ENCODE measurements at regions not wholly inside any gene's neighbourhood (a gene's known extent, or its start where the extent isn't known, plus 50 kb on each side); places are given as distances from the start of the nearest gene placed in this dataset.
A peak's percentile ranks its signal among the peaks of the same experiment; 100 is the strongest.

DNA sequence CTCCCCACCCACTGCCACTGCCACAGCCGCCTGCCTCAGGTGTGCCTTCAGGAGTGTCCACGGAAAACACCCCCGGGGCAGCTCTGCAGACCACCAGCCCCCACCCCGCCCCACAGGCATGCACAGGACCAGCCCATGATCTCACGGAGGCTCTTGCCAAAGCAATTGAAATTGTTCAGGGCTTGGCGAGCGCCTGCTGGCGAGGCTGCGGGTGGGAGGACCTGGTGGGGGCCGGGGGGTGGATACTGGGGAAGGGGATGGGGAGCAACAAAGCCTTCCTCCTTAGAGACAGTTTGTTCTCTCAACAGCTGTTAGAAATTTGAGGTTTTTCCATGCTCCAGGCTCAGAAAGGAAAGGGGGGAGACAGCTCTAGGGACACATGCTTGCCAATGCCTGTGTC lies 274.7 kb downstream of the MN1 start:
- no peak for DNase-seq

DNA sequence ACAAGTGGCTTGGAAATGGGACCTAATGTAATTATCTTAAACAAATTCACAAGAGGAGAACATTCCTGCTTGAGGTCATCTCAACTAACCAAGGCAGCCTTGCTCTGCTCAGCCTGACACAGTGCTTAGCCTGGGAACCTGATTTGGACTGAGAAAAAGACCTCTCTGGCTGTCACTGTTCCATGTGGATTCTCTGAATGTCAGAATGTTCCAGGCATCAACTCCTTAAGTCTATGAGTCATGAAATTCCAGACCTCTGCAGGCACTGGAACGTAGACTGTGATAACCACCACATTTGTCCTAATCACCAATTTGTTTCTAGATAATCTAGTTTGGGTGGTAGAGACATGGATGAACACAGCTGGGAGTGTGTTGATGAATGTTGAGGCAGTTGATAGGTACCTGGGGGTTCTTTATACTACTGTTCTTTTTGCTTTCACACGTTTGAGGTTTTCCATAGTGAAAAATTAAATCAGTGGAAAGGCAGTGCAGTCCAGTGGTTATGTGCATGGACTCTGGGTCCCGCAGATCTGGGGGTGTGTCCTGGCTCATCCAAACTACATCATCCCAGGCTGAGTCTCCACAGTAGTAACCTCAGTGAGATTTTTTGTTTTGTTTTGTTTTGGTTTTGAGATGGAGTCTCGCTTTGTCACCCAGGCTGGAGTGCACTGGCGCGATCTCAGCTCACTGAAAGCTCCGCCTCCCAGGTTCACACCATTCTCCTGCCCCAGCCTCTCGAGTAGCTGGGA lies 269.6 kb downstream of the MN1 start:
- DNase-seq, result no peak

DNA sequence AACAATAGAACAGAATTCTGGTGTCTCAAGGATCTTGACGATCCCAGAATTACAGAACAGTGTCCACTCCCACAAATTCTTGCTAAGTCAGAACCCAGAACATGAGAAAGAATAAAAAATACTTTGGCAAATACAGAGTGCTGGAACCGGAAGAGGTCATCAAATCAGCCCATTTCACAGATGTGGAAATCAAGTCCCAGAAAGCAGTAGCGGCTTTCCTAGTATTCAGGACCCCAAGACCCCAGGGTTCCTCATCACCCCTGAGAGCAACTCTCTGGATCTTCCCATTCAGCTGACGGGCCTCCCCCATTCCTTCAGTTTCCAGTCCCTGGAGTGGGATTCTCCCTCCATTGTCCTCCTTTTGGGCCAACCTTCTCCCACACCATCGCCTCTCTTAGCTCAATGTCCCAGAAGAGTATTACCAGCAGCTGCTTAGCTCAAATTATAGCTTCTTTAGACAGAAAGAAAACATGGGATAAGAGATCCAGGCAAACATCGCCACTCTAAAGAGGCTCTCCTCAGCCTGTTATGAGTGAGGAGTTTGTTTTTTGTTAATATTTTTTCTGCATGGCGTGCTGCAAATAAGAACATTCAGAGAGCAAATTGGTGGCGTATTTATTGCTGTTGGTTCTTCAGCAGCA lies 268.3 kb downstream of the MN1 start:
- no peak for DNase-seq

GRCh38 chr22:27534720-27535125 lies 266.8 kb downstream of the MN1 start:
- DNase-seq, result no peak

GRCh38 chr22:27535452-27535851 lies 266.1 kb downstream of the MN1 start:
- no peak for DNase-seq

DNA sequence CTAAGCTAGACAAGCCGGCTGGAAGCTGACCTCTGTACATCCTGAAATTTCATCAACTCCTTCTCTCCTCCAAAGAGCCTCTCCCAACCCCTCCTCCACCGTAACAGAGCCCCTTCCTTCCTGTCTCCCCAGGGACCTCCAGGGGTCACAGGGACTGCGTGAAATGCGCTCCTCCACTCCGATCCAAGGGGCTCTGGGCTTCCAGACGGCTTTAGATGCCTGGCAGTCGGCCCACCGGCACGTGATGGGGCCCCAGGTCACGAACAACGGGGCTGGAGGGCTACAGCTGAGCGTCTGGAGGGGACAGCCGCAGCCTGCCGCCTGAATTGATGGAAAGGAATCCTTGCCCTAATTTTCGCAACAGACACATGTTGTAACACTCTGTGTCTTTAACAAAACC lies 264.1 kb downstream of the MN1 start:
- DNase-seq, result no peak

- DNase-seq, result no peak
Observed at GRCh38 chr22:27538666-27539065, 262.9 kb downstream of the MN1 start.

- no peak for DNase-seq
Observed at GRCh38 chr22:27540247-27540646, 261.3 kb downstream of the MN1 start.

DNA sequence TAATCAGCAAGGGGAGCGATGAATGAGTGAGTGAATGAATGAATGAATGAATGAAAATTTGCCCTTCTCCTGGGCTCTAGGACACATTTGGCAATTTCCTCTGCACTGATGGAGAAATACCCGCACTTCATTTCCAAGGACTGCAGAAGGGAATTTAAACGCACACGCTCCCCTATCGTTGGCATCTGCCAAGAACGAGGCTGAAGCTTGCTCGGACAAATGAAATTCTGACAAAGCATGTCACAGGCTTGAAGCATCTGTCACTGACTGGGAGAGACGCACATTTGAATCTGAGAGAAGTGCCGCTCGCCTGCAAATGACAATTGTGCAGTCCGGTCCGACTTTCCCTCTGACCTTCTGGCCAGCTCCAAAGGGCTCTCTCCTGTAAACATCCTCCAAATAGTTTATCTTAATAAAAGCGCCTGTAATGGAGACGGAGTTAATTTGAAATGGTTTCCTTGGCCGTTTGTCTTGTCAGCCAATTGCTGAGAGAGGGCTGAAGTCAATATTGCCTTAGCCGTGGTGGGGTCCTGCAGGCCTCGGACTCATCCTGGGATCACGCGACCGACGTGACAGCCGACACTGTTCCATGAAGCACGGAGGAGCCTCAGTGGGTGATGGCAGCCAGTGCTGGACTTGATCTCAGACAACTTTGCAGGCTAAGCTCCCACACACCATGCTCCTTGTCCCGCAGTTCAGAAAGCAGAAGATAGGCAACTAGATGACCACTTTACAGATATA lies 260.7 kb downstream of the MN1 start:
- DNase-seq, result no peak

DNA sequence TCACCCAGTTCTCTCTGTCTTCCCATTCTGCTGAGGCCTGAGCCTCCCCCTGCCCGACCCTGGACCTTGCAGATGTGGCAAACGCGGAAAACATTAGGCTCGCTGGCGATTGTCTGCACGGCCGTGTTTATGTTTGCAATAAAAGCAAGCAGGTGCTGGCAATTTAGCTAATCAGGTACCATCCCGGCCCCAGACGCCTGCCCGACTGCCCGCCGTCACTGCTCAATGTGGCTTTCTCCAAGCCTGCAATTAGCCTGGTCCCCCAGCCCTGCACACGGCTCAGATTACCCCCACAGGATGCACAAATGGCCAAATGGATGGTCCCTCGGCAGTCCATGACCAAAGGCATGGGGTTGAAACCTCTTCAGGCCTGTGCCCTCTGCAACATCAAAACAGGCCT lies 259.7 kb downstream of the MN1 start:
- DNase-seq, result peak; percentile 77

DNA sequence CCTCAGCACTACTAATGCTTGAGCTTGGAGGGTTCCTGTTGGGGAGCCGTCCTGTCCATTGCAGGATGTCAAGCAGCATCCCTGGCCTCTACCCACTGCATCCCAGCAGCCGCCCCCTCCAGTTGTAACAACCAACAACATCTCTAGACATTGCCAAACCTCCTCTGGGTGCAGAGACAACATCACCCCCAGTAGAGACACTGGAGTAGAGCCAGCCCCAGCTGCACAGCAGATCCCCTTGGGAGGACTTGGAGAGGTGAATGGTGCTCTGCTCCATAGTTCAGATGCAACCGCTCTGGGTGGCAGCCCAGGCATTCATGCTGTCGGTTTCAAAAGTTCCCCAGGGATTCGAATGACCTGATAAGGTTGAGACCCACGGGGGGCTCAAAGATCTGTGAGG lies 259.0 kb downstream of the MN1 start:
- DNase-seq, result peak; percentile 6

DNA sequence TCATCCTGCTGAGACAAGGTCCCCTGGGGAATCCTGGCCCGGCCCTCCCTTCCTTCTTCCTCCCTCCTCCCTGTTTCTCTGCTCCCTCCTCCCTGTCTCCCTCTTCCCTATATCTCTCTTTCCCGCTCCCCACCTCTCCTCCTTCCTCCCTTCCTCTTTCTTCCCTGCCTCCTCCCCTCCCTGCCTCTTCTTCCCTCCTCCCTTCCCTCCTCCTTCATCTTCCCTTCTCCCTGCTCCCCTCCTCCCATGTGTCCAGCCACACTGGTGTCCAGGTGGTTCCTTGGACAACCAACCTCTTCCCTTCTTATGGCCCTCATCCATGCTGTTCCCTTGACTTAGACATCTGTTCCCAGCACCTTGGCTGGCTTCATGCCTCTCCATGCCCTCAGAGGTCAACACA lies 258.1 kb downstream of the MN1 start:
- no peak for DNase-seq

DNA sequence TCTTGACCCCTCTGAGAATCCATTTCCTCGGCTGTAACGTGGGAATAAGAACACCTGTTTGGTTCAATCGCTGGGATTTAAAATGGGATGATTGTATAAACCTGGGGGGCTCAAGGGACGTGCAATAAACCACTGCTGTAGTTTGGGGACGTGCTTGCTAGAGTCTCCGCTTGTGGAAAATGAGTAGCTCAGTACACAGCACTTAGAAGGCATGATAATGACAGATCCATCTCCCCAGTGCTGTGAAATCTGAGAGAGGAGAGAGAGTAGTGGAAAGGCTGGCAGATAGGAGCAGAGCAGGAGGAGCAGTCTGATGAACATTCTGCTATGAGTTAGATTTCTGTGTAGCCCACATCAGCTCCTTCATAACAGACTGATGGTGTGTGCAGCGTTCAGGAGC lies 256.5 kb downstream of the MN1 start:
- DNase-seq, result no peak

DNA sequence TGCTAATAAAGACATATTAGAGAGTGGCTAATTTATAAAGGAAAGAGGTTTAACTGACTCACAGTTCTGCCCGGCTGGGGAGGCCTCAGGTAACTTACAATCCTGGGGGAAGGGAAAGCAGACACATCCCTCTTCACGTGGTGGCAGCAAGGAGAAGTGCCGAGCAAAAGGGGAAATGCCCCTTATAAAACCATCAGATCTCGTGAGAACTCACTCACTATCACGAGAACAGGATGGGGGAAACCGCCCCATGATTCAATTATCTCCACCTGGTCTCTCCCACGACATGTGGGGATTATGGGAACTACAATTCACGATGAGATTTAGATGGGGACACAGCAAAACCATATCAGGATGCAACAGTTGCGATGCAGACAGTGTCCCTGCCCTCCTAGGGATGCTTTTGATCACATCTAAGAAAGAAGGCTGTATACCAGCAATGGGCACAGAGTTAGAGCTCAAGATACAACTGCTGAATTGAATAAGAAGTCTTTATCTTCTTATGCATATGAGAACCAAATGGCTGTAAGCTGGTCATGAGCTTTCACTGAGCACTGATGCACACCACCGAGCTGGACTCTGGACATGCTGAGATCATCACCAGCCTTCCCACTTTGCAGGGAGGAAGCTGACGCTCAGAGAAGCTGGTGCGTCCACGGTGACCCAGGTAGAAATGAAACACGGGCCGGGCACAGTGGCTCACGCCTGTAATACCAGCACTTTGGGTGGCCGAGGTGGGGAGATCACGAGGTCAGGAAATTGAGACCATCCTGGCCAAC lies 255.2 kb downstream of the MN1 start:
- DNase-seq, result no peak

DNA sequence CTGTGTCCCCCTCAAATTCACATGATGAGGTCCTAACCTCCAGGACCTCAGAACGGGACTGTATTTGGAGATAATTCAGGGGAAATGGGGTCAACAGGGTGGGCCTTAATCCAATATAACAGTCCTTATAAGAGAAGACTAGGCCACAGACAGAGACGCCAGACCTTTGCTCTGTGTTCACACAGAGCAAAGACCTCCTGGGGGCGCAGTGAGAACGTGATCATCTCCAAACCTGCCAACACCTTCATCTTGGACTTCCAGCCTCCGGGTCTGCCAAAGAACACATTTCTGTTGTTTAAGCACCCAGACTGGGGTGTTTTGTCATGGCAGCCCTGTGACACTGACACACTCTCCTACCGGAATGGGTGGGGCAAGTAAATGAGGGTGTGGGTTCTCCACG lies 250.2 kb downstream of the MN1 start:
- no peak for DNase-seq

- no peak for DNase-seq
Observed at GRCh38 chr22:27552176-27552575, 249.4 kb downstream of the MN1 start.

DNA sequence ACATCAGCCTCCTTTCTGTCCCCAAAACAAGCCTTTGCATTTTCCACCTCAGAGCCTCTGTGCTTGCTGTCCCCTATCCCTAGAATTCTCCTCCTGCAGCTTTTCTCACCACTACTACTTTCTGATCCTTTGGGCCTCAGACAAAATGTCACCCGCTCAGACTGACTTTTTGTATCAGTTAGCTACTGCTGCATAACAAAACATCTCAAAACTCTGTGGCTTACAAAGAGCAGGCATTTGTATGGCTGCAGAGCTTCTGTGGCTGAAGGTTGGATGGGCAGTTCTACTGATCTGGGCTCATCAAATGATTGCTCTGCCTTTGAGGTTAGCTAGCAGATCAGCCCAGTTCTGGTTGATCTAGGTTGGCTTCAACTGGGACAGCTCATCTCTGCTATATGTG lies 248.7 kb downstream of the MN1 start:
- no peak for DNase-seq

- no peak for DNase-seq
Observed at GRCh38 chr22:27554106-27554811, 247.3 kb downstream of the MN1 start.

DNA sequence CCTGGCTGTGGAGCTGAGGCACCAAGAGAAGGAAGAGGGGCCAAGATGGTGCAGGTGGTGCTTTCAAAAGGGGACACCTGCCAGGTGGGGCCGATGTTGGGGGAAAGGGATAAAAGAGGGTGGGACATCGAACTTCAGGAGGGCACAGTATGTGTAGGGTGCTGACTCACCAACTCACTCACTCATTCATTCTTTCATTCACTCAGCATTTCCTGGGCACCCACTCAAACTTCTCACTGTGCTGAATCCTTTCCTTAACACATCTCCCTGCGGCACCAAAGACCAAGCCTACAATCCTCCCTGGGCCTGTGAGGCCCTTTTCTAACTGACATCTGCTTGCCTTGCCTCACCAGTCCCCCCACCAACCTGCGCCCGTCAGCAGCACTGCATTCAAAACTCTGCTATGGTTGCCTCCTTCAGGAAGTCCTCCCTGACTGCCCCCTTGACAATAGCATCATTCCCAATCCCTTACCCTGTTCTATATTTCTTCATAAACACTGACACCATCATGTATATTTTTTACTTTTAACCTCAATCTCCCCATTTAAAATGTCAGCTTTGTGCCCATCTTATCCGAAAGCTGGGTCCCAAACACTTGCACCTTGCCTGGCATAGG lies 246.6 kb downstream of the MN1 start:
- DNase-seq, result no peak

GRCh38 chr22:27556371-27556770 lies 245.2 kb downstream of the MN1 start:
- DNase-seq, result no peak

DNA sequence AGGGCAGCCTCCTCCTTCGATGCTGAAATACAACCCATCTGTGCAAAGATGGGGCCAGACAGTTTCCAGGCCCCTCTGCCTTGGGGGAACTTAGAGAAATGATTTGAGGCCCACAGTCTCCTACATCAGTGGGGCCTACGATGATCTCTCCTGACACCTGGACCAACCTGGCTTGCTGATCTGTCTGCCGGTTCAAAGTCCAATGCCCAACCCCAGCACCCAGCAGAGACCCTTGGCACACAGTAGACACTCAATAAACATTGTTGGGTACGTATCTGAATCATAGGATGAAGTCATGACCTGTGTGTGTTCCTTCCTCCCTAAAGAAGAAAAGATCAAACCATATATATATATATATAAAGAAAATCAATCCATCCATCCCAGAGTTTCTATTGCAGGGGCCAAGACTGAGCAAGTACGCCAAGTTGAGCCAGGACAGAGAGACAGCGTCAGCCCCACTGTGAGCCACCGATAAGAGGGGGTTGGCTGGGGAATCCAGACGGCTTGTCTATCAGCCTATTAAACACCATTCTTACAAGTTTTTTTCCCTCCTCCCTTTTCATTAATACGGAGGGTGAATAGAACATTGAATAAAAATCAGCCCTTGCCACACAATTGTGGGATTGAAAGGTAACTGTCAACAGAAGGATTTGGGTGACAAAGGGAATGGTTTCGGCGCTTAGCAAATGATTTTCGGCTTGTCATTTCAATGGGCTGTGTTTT lies 244.1 kb downstream of the MN1 start:
- DNase-seq, result no peak
